ENCODE measurements at regions not wholly inside any gene's neighbourhood (a gene's known extent, or its start where the extent isn't known, plus 50 kb on each side); places are given as distances from the start of the nearest gene placed in this dataset.
A peak's percentile ranks its signal among the peaks of the same experiment; 100 is the strongest.

- intact Hi-C loops (cut with DNase I), result no loop called here
- Histone ChIP-seq H3K9me3 (ENCODE audit: control insufficient read depth in 2 of 3, insufficient read depth in 1 of 3, low read length in 3 of 3) (no peaks in the 10 kb centered on the region), H3K36me3 (ENCODE audit: control insufficient read depth in 2 of 3, insufficient read depth in 3 of 3, low read length in 3 of 3) (no peaks in the 10 kb centered on the region), H3K27ac (ENCODE audit: low read depth in 2 of 2, low read length in 2 of 2) (no peak overlapping the region), H3K4me3 (ENCODE audit: low read length in 3 of 3) (no peak overlapping the region), H3K27me3 (ENCODE audit: control insufficient read depth, insufficient read depth, low read length) (no peaks in the 10 kb centered on the region), H3K9ac (ENCODE audit: low read length in 3 of 3) (no peak overlapping the region), H3K4me1 (ENCODE audit: control insufficient read depth in 2 of 3, insufficient read depth in 2 of 3, low read depth in 1 of 3, low read length in 3 of 3) (no peaks in the 10 kb centered on the region)
- peak; percentile 99 for FAIRE-seq
- peak in 2 of 5 donors; percentile 17 to 21 for DNase-seq
- TF ChIP-seq CTCF (IDR thresholded peaks at IDR 0.05; ENCODE audit: borderline replicate concordance, extremely low read depth, insufficient read depth), result peak; percentile 8
These were observed 217.9 kb upstream of the KLHL4 start for GRCh38 chrX:87299563-87300160.

DNA sequence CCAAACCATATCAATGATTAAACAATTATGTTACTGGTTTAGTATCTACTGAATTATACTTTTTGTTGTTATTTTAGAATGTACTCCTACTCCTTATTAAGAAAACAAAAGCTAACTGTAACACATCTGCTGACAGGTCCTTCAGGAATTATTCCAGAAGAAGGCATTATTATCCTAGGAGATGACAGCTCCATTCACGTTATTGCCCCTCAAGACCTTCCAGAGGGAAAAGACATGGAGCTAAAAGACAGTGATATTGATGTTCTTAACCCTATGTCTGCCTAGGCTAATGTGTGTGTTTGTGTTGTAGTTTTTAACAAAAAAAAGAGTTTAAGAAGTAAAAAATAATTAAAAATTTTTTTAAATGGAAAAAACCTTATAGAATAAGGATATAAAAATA lies 206.8 kb upstream of the KLHL4 start:
- no peak overlapping the region for H3K9ac ChIP-seq (ENCODE audit: low read length in 3 of 3)
- H3K4me1 ChIP-seq (ENCODE audit: control insufficient read depth in 2 of 3, insufficient read depth in 2 of 3, low read depth in 1 of 3, low read length in 3 of 3), result no peaks in the 10 kb centered on the region
- TF ChIP-seq CTCF (IDR thresholded peaks at IDR 0.05; ENCODE audit: borderline replicate concordance, extremely low read depth, insufficient read depth), result no peak
- no peaks in the 10 kb centered on the region for H3K36me3 ChIP-seq (ENCODE audit: control insufficient read depth in 2 of 3, insufficient read depth in 3 of 3, low read length in 3 of 3)
- H3K27me3 ChIP-seq (ENCODE audit: control insufficient read depth, insufficient read depth, low read length), result no peaks in the 10 kb centered on the region
- H3K9me3 ChIP-seq (ENCODE audit: control insufficient read depth in 2 of 3, insufficient read depth in 1 of 3, low read length in 3 of 3), result no peaks in the 10 kb centered on the region
- DNase-seq, result no peak
- no peak for FAIRE-seq
- intact Hi-C loops (cut with DNase I), result no loop called here
- no peak overlapping the region for H3K4me3 ChIP-seq (ENCODE audit: low read length in 3 of 3)
- H3K27ac ChIP-seq (ENCODE audit: low read depth in 2 of 2, low read length in 2 of 2), result no peak overlapping the region

GRCh38 chrX:87327267-87327666 lies 190.3 kb upstream of the KLHL4 start:
- no peaks in the 10 kb centered on the region for H3K27me3 ChIP-seq (ENCODE audit: control insufficient read depth, insufficient read depth, low read length)
- intact Hi-C loops (cut with DNase I), result no loop called here
- no peak for TF ChIP-seq CTCF (IDR thresholded peaks at IDR 0.05; ENCODE audit: borderline replicate concordance, extremely low read depth, insufficient read depth)
- H3K9me3 ChIP-seq (ENCODE audit: control insufficient read depth in 2 of 3, insufficient read depth in 1 of 3, low read length in 3 of 3), result no peaks in the 10 kb centered on the region
- FAIRE-seq, result no peak
- no peak for DNase-seq
- H3K27ac ChIP-seq (ENCODE audit: low read depth in 2 of 2, low read length in 2 of 2), result no peak overlapping the region
- no peak overlapping the region for H3K9ac ChIP-seq (ENCODE audit: low read length in 3 of 3)
- no peak overlapping the region for H3K4me3 ChIP-seq (ENCODE audit: low read length in 3 of 3)
- H3K4me1 ChIP-seq (ENCODE audit: control insufficient read depth in 2 of 3, insufficient read depth in 2 of 3, low read depth in 1 of 3, low read length in 3 of 3), result no peaks in the 10 kb centered on the region
- H3K36me3 ChIP-seq (ENCODE audit: control insufficient read depth in 2 of 3, insufficient read depth in 3 of 3, low read length in 3 of 3), result no peaks in the 10 kb centered on the region

GRCh38 chrX:87337267-87337666 lies 180.3 kb upstream of the KLHL4 start:
- no peaks in the 10 kb centered on the region for H3K9me3 ChIP-seq (ENCODE audit: control insufficient read depth in 2 of 3, insufficient read depth in 1 of 3, low read length in 3 of 3)
- no peak overlapping the region for H3K4me3 ChIP-seq (ENCODE audit: low read length in 3 of 3)
- intact Hi-C loops (cut with DNase I), result no loop called here
- H3K9ac ChIP-seq (ENCODE audit: low read length in 3 of 3), result no peak overlapping the region
- FAIRE-seq (no peak), DNase-seq (no peak)
- H3K27ac ChIP-seq (ENCODE audit: low read depth in 2 of 2, low read length in 2 of 2), result no peak overlapping the region
- TF ChIP-seq CTCF (IDR thresholded peaks at IDR 0.05; ENCODE audit: borderline replicate concordance, extremely low read depth, insufficient read depth), result no peak
- no peaks in the 10 kb centered on the region for H3K27me3 ChIP-seq (ENCODE audit: control insufficient read depth, insufficient read depth, low read length)
- H3K4me1 ChIP-seq (ENCODE audit: control insufficient read depth in 2 of 3, insufficient read depth in 2 of 3, low read depth in 1 of 3, low read length in 3 of 3), result no peaks in the 10 kb centered on the region
- H3K36me3 ChIP-seq (ENCODE audit: control insufficient read depth in 2 of 3, insufficient read depth in 3 of 3, low read length in 3 of 3), result no peaks in the 10 kb centered on the region
